Keratinocyte (primary cell): ENCODE measurements at regions not wholly inside any gene's neighbourhood (a gene's known extent, or its start where the extent isn't known, plus 50 kb on each side); places are given as distances from the start of the nearest gene placed in this dataset.

Source experiments
- DNase-seq: peaks from one replicate; pipeline ENCODE4 v3.0.0-alpha.2; 2011; ENCODE audit warnings: low read depth, missing footprints, low spot score
- FAIRE-seq: peaks from 2 replicates; lab custom pipeline; 2011; peaks lifted over from hg19 to GRCh38; lab: Jason Lieb, UNC
- H2AFZ ChIP-seq: 2 replicates; pipeline ENCODE4 v1.6.0; 2012; ENCODE audit warnings: low read length, control low read depth, inconsistent platforms; ENCODE audit not compliant: control insufficient read depth
- H3K27ac ChIP-seq: 2 replicates; pipeline ENCODE4 v1.5.1; 2011; ENCODE audit warnings: low read length; ENCODE audit not compliant: control insufficient read depth, insufficient read depth
- H3K27me3 ChIP-seq: 3 replicates; pipeline ENCODE4 v1.6.0; 2011; ENCODE audit warnings: low read length; ENCODE audit not compliant: control insufficient read depth, insufficient read depth; ENCODE audit errors: extremely low read depth
- H3K36me3 ChIP-seq, 2 experiments: 2 replicates in 1 of 2; 3 replicates in 1 of 2; pipeline ENCODE4 v1.5.1; 2011; ENCODE audit warnings: low read length in 2 of 2, mild to moderate bottlenecking in 1 of 2; ENCODE audit not compliant: control insufficient read depth in 2 of 2, insufficient read depth in 2 of 2; ENCODE audit errors: extremely low read depth in 1 of 2
- H3K4me1 ChIP-seq: 3 replicates; pipeline ENCODE4 v1.5.1; 2011; ENCODE audit warnings: low read length; ENCODE audit not compliant: control insufficient read depth, insufficient read depth; ENCODE audit errors: extremely low read depth
- H3K4me2 ChIP-seq: 3 replicates; pipeline ENCODE4 v1.6.0; 2011; ENCODE audit warnings: low read depth, low read length; ENCODE audit not compliant: control insufficient read depth, insufficient read depth; ENCODE audit errors: extremely low read depth
- H3K4me3 ChIP-seq, 3 experiments: fragments of 200-600 bp in 1 of 3; sonication (generic) in 1 of 3; 2 replicates in 2 of 3; 3 replicates in 1 of 3; pipeline ENCODE4 v1.5.1; 2011 to 2016; ENCODE audit warnings: low read length in 3 of 3, mild to moderate bottlenecking in 3 of 3, control low read depth in 2 of 3, inconsistent platforms in 1 of 3, low read depth in 1 of 3, mixed read lengths in 1 of 3, mixed run types in 1 of 3, moderate library complexity in 1 of 3; ENCODE audit not compliant: control insufficient read depth in 2 of 3, insufficient read depth in 2 of 3; ENCODE audit errors: extremely low read depth in 1 of 3
- H3K79me2 ChIP-seq: 2 replicates; pipeline ENCODE4 v1.6.0; 2012; ENCODE audit warnings: low read length; ENCODE audit not compliant: control insufficient read depth, insufficient read depth
- H3K9ac ChIP-seq: 3 replicates; pipeline ENCODE4 v1.6.0; 2011; ENCODE audit warnings: low read length; ENCODE audit not compliant: control insufficient read depth, insufficient read depth; ENCODE audit errors: extremely low read depth
- H3K9me1 ChIP-seq: 3 replicates; pipeline ENCODE4 v1.6.0; 2011; ENCODE audit warnings: low read length; ENCODE audit not compliant: control insufficient read depth, insufficient read depth; ENCODE audit errors: extremely low read depth
- H3K9me3 ChIP-seq: 2 replicates; pipeline ENCODE4 v1.5.1; 2012; ENCODE audit warnings: low read depth, low read length; ENCODE audit not compliant: control insufficient read depth
- H4K20me1 ChIP-seq: 3 replicates; pipeline ENCODE4 v1.6.0; 2011; ENCODE audit warnings: low read length; ENCODE audit not compliant: control insufficient read depth, insufficient read depth; ENCODE audit errors: extremely low read depth
- EZH2 ChIP-seq: IDR thresholded peaks from one replicate; pipeline ENCODE4 v1.6.1; 2012; ENCODE audit warnings: inconsistent platforms, mild to moderate bottlenecking, low read length, moderate library complexity
- dilution Hi-C: fragments of 300-500 bp; cut with MboI; formaldehyde crosslinking; loops from one replicate; pipeline ENCODE4 v1.7.0; 2020; ENCODE audit warnings: low sequenced_read_pairs; ENCODE audit not compliant: extremely low pct_ligation_motif_present
- TF ChIP-seq, protein P1 (sequence below), 3 experiments: IDR thresholded peaks in 1 of 3; conservative IDR thresholded peaks in 1 of 3; optimal IDR thresholded peaks in 1 of 3; 2 replicates in 2 of 3; 3 replicates in 1 of 3; pipeline versions ENCODE3 to v1.5.1; 2011; ENCODE audit warnings: low read length in 3 of 3, mild to moderate bottlenecking in 3 of 3, moderate library complexity in 2 of 3, control low read depth in 1 of 3, inconsistent platforms in 1 of 3; ENCODE audit not compliant: insufficient read depth in 2 of 3; ENCODE audit errors: extremely low read depth in 1 of 3

DNA sequence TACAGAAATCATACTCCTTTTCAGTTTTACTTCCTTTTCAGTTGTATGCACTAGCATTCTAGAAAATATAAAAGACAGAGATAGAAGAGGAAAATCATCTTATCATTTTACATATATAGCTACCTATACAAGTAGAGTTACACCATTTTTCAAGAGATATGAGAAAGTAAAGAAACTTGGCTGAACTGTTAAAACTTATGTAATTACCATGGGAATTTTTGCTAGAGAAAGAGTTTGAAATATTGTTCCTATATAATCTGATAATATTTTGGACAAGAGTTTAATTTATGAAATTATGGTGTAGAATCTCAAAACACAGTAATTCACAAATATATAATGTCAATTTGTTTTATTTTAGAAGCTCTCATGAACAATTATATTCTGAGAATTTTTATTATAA, 180.8 kb downstream of the PLPPR4 start:
- no peak for DNase-seq
- TF ChIP-seq, protein P1, sequence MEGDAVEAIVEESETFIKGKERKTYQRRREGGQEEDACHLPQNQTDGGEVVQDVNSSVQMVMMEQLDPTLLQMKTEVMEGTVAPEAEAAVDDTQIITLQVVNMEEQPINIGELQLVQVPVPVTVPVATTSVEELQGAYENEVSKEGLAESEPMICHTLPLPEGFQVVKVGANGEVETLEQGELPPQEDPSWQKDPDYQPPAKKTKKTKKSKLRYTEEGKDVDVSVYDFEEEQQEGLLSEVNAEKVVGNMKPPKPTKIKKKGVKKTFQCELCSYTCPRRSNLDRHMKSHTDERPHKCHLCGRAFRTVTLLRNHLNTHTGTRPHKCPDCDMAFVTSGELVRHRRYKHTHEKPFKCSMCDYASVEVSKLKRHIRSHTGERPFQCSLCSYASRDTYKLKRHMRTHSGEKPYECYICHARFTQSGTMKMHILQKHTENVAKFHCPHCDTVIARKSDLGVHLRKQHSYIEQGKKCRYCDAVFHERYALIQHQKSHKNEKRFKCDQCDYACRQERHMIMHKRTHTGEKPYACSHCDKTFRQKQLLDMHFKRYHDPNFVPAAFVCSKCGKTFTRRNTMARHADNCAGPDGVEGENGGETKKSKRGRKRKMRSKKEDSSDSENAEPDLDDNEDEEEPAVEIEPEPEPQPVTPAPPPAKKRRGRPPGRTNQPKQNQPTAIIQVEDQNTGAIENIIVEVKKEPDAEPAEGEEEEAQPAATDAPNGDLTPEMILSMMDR (optimal IDR thresholded peaks at IDR 0.05 in 1 of 3, IDR thresholded peaks at IDR 0.05 in 1 of 3, conservative IDR thresholded peaks at IDR 0.05 in 1 of 3; ENCODE audit: extremely low read depth in 1 of 3, insufficient read depth in 2 of 3, low read length in 3 of 3) = no peak
- no peak for TF ChIP-seq EZH2
- no peak for FAIRE-seq
- Histone ChIP-seq H3K36me3 (no peaks in the 10 kb centered on the region), H3K9ac (no peak overlapping the region), H3K27me3 (no peaks in the 10 kb centered on the region), H3K9me1 (no peaks in the 10 kb centered on the region), H3K4me2 (no peak overlapping the region), H3K79me2 (no peaks in the 10 kb centered on the region), H4K20me1 (no peaks in the 10 kb centered on the region), H2AFZ (no peak overlapping the region), H3K9me3 (no peaks in the 10 kb centered on the region), H3K27ac (no peak overlapping the region), H3K4me1 (no peaks in the 10 kb centered on the region), H3K4me3 (no peak overlapping the region)
- dilution Hi-C loops = no loop called here

GRCh38 chr1:99445486-99445885, 181.2 kb downstream of the PLPPR4 start:
- Histone ChIP-seq H3K36me3 (no peaks in the 10 kb centered on the region), H2AFZ (no peak overlapping the region), H3K27ac (no peak overlapping the region), H3K4me2 (no peak overlapping the region), H3K27me3 (no peaks in the 10 kb centered on the region), H3K4me3 (no peak overlapping the region), H3K9me3 (no peaks in the 10 kb centered on the region), H3K9me1 (no peaks in the 10 kb centered on the region), H3K79me2 (no peaks in the 10 kb centered on the region), H3K9ac (no peak overlapping the region), H3K4me1 (no peaks in the 10 kb centered on the region), H4K20me1 (no peaks in the 10 kb centered on the region)
- DNase-seq (no peak), FAIRE-seq (no peak)
- dilution Hi-C loops = no loop called here
- TF ChIP-seq, protein P1 (optimal IDR thresholded peaks at IDR 0.05 in 1 of 3, IDR thresholded peaks at IDR 0.05 in 1 of 3, conservative IDR thresholded peaks at IDR 0.05 in 1 of 3; ENCODE audit: extremely low read depth in 1 of 3, insufficient read depth in 2 of 3, low read length in 3 of 3) = no peak
- TF ChIP-seq EZH2 = no peak
